NCI-H748 treated with DMSO at 0.1 percent for 48 hours (cell line): ENCODE measurements at regions not wholly inside any gene's neighbourhood (a gene's known extent, or its start where the extent isn't known, plus 50 kb on each side); places are given as distances from the start of the nearest gene placed in this dataset.
A peak's percentile ranks its signal among the peaks of the same experiment; 100 is the strongest.

Experiments used
- DNase-seq: peaks from one replicate; lab custom pipeline; 2025; lab: John Stamatoyannopoulos, UW

- peak; percentile 17 for DNase-seq
Observed at GRCh38 chr16:85424260-85425073, 188.7 kb upstream of the GSE1 start.

GRCh38 chr16:85425074-85425662, 188.0 kb upstream of the GSE1 start:
- DNase-seq = no peak

- DNase-seq = no peak
Observed at GRCh38 chr16:85426806-85427205, 186.3 kb upstream of the GSE1 start.

GRCh38 chr16:85428168-85428898, 184.8 kb upstream of the GSE1 start:
- no peak for DNase-seq

GRCh38 chr16:85428899-85429775, 184.0 kb upstream of the GSE1 start:
- no peak for DNase-seq

- DNase-seq = no peak
Observed at GRCh38 chr16:85429776-85430522, 183.2 kb upstream of the GSE1 start.

GRCh38 chr16:85430523-85431421, 182.3 kb upstream of the GSE1 start:
- no peak for DNase-seq

- no peak for DNase-seq
Observed at GRCh38 chr16:85431431-85432124, 181.5 kb upstream of the GSE1 start.

- no peak for DNase-seq
Observed at GRCh38 chr16:85432606-85433005, 180.5 kb upstream of the GSE1 start.

GRCh38 chr16:85433477-85433876, 179.6 kb upstream of the GSE1 start:
- DNase-seq = no peak

GRCh38 chr16:85435286-85435685, 177.8 kb upstream of the GSE1 start:
- no peak for DNase-seq

GRCh38 chr16:85435700-85436099, 177.4 kb upstream of the GSE1 start:
- DNase-seq = no peak

- DNase-seq = no peak
Observed at GRCh38 chr16:85436207-85436606, 176.9 kb upstream of the GSE1 start.

GRCh38 chr16:85436636-85437165, 176.4 kb upstream of the GSE1 start:
- no peak for DNase-seq

- DNase-seq = no peak
Observed at GRCh38 chr16:85437166-85438052, 175.7 kb upstream of the GSE1 start.

GRCh38 chr16:85438981-85439685, 174.0 kb upstream of the GSE1 start:
- no peak for DNase-seq

GRCh38 chr16:85440744-85441143, 172.4 kb upstream of the GSE1 start:
- DNase-seq = no peak
